SK-N-SH treated with all-trans-retinoic acid at 6 μM for 48 hours (cell line): ENCODE measurements at regions not wholly inside any gene's neighbourhood (a gene's known extent, or its start where the extent isn't known, plus 50 kb on each side); places are given as distances from the start of the nearest gene placed in this dataset.

Experiments
- ATAC-seq: fragments of 200-7000 bp; cut with Tn5 transposase; 3 replicates; pipeline ENCODE4 v1.9.1; 2020; ENCODE audit warnings: mild to moderate bottlenecking, moderate library complexity
- ARNTL ChIP-seq: fragments of 450-650 bp; formaldehyde crosslinking; IDR thresholded peaks from 2 replicates; pipeline ENCODE4 v1.5.0; 2020; ENCODE audit warnings: low read depth, mild to moderate bottlenecking, moderate library complexity, borderline replicate concordance
- BACH2 ChIP-seq: fragments of 250-450 bp; sonication (Bioruptor Pico); IDR thresholded peaks from 2 replicates; pipeline ENCODE4 v1.9.0; 2021; ENCODE audit warnings: mild to moderate bottlenecking, borderline replicate concordance
- CSDC2 ChIP-seq: fragments of 250-450 bp; sonication (Bioruptor Pico); IDR thresholded peaks from 2 replicates; pipeline ENCODE4 v1.5.0; 2020; ENCODE audit warnings: mild to moderate bottlenecking, moderate library complexity
- ESRRG ChIP-seq: fragments of 250-450 bp; sonication (Bioruptor Pico); IDR thresholded peaks from 2 replicates; pipeline ENCODE4 v1.6.1; 2021; ENCODE audit warnings: mild to moderate bottlenecking
- GLIS3 ChIP-seq: fragments of 250-450 bp; sonication (Bioruptor Pico); IDR thresholded peaks from 2 replicates; pipeline ENCODE4 v1.5.0; 2020; ENCODE audit warnings: mild to moderate bottlenecking, moderate library complexity
- ISL1 ChIP-seq: fragments of 250-450 bp; sonication (Bioruptor Pico); IDR thresholded peaks from 2 replicates; pipeline ENCODE4 v2.1.2; 2022; ENCODE audit warnings: mild to moderate bottlenecking, moderate library complexity
- OSR1 ChIP-seq: fragments of 250-450 bp; sonication (Bioruptor Pico); IDR thresholded peaks from 2 replicates; pipeline ENCODE4 v1.8.0; 2022; ENCODE audit warnings: moderate library complexity, mild to moderate bottlenecking, inconsistent platforms
- PPARA ChIP-seq: fragments of 250-450 bp; sonication (Bioruptor Pico); IDR thresholded peaks from 2 replicates; pipeline ENCODE4 v1.5.0; 2020; ENCODE audit warnings: mild to moderate bottlenecking, borderline replicate concordance
- RARB ChIP-seq: fragments of 250-450 bp; sonication (Bioruptor Pico); IDR thresholded peaks from 2 replicates; pipeline ENCODE4 v1.8.0; 2021; ENCODE audit warnings: mild to moderate bottlenecking, moderate library complexity
- SNAI2 ChIP-seq: fragments of 250-450 bp; sonication (Bioruptor Pico); IDR thresholded peaks from 2 replicates; pipeline ENCODE4 v1.5.0; 2020; ENCODE audit warnings: mild to moderate bottlenecking, moderate library complexity
- TCF4 ChIP-seq: fragments of 250-450 bp; sonication (Bioruptor Pico); IDR thresholded peaks from 2 replicates; pipeline ENCODE4 v1.8.0; 2021; ENCODE audit warnings: mild to moderate bottlenecking, moderate library complexity, borderline replicate concordance
- TSHZ2 ChIP-seq: fragments of 250-450 bp; sonication (Bioruptor Pico); IDR thresholded peaks from 2 replicates; pipeline ENCODE4 v1.5.0; 2020; ENCODE audit warnings: mild to moderate bottlenecking, moderate library complexity
- ZFP3 ChIP-seq: fragments of 250-450 bp; sonication (Bioruptor Pico); IDR thresholded peaks from 2 replicates; pipeline ENCODE4 v1.5.0; 2020; ENCODE audit warnings: mild to moderate bottlenecking, moderate library complexity
- ZFP30 ChIP-seq: fragments of 450-650 bp; formaldehyde crosslinking; IDR thresholded peaks from 2 replicates; pipeline ENCODE4 v1.5.0; 2022; ENCODE audit warnings: mild to moderate bottlenecking, moderate library complexity
- ZNF565 ChIP-seq: fragments of 450-650 bp; formaldehyde crosslinking; conservative IDR thresholded peaks from 2 replicates; pipeline ENCODE4 v1.5.0; 2020; ENCODE audit warnings: low read depth, mild to moderate bottlenecking, moderate library complexity
- ZNF70 ChIP-seq: fragments of 450-650 bp; formaldehyde crosslinking; IDR thresholded peaks from 2 replicates; pipeline ENCODE4 v1.5.0; 2020; ENCODE audit warnings: mild to moderate bottlenecking, moderate library complexity
- ZNF8 ChIP-seq: fragments of 450-650 bp; formaldehyde crosslinking; IDR thresholded peaks from 2 replicates; pipeline ENCODE4 v1.5.0; 2020; ENCODE audit warnings: mild to moderate bottlenecking, moderate library complexity
- TF ChIP-seq, protein P1 (sequence below): fragments of 250-450 bp; sonication (Bioruptor Pico); IDR thresholded peaks from 2 replicates; pipeline ENCODE4 v1.8.0; 2020; ENCODE audit warnings: mild to moderate bottlenecking, moderate library complexity, borderline replicate concordance

- TF ChIP-seq BACH2 (CRISPR knock-in tag) (no peak), OSR1 (CRISPR knock-in tag) (no peak), ZFP3 (peak; percentile 86), TCF4 (no peak)
- no peak for ATAC-seq
Measured at GRCh38 chr11:110972640-110973039, 260.4 kb upstream of the ARHGAP20 start.

DNA sequence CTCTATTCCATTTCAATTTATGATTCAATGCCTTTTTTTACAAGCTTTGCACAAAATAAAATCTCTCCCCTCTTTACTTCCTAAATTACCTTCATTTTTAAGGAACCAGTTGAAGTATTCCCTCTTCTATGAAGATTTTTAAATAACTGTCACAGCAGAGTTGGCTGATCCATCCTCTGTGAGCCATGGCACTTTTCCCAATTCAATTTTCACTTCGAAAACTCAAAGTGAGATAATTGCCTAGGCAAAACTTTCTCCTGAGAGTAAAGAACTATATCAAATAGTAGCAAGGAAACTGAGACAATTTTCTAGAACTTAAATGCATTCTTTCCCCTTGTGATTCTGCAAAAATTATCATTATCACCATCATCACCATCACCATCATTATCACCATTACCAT, 259.9 kb upstream of the ARHGAP20 start:
- TF ChIP-seq, protein P1, sequence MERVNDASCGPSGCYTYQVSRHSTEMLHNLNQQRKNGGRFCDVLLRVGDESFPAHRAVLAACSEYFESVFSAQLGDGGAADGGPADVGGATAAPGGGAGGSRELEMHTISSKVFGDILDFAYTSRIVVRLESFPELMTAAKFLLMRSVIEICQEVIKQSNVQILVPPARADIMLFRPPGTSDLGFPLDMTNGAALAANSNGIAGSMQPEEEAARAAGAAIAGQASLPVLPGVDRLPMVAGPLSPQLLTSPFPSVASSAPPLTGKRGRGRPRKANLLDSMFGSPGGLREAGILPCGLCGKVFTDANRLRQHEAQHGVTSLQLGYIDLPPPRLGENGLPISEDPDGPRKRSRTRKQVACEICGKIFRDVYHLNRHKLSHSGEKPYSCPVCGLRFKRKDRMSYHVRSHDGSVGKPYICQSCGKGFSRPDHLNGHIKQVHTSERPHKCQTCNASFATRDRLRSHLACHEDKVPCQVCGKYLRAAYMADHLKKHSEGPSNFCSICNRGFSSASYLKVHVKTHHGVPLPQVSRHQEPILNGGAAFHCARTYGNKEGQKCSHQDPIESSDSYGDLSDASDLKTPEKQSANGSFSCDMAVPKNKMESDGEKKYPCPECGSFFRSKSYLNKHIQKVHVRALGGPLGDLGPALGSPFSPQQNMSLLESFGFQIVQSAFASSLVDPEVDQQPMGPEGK (CRISPR knock-in tag) = no peak
- TF ChIP-seq ZNF565 (no peak), OSR1 (CRISPR knock-in tag) (no peak), ARNTL (CRISPR knock-in tag) (no peak), TCF4 (no peak), GLIS3 (CRISPR knock-in tag) (no peak), ZFP30 (CRISPR knock-in tag) (no peak)
- no peak for ATAC-seq

DNA sequence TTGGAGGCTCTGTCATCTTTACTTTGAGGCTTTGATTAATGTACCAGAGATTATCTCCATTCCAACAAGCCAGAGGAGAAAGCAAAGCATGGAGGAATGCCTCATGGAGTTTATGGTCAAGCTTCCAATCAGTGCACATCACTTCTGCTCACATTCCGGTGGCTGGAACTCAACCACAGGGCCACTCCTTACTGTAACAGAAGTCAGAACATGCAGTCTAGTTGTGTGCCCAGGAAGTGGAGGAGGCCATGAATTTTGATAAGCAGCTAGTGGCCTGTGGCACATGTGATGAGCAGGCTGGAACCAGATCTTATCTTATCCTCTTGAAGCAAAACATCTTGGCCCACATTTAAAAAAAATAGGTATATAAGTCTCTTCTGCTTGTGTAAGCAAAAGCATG, 258.9 kb upstream of the ARHGAP20 start:
- TF ChIP-seq TSHZ2 (CRISPR knock-in tag) (no peak), BACH2 (CRISPR knock-in tag) (no peak), SNAI2 (CRISPR knock-in tag) (no peak), GLIS3 (CRISPR knock-in tag) (no peak), TCF4 (no peak), ZNF8 (CRISPR knock-in tag) (no peak), PPARA (no peak), ISL1 (CRISPR knock-in tag) (no peak), ZFP3 (no peak), CSDC2 (no peak), ZNF70 (CRISPR knock-in tag) (no peak), RARB (CRISPR knock-in tag) (no peak)
- TF ChIP-seq, protein P1 (CRISPR knock-in tag) = no peak
- TF ChIP-seq, all 23 proteins: peak for 0
- ATAC-seq = no peak

DNA sequence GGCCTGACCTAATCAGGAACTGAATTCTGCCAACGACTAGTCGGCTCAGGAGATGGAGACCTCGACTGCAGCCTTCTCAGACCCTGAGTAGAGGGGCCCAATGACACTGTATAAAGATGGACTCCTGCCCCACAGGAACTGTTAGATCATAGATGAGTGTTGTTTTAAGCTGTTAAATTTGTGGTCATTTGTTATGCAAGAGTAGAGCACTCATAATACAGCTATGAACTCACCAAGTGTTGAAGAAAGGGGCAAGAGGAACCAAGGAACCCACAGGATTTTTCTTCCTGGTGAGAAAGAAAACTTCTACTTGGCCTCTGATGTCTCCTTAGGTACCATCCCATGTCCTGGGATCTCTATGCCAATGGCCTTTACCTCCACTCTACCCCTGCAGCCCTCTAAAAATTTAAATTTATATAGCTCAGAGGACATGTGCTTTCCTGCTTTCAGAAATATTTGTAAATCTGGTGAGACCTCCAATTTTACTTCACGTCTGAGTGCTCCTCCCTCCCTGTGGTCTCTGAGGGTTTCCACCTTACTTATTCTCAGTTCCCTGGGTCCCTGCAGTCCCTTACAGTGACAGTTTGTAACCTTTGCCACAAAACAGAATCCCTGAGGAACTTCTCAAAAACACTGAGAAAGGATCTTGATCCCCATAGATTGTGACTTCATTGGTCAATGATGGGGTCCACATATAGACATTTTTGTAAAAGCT, 256.3 kb upstream of the ARHGAP20 start:
- TF ChIP-seq TSHZ2 (CRISPR knock-in tag) (no peak), ZNF8 (CRISPR knock-in tag) (no peak), ESRRG (no peak)
- ATAC-seq = no peak
